DND-41 (cell line): ENCODE measurements at regions not wholly inside any gene's neighbourhood (a gene's known extent, or its start where the extent isn't known, plus 50 kb on each side); places are given as distances from the start of the nearest gene placed in this dataset.

Experiments used
- ATAC-seq: fragments of 200-7000 bp; cut with Tn5 transposase; 3 replicates; pipeline ENCODE4 v1.9.1; 2021; ENCODE audit warnings: low read depth; ENCODE audit not compliant: insufficient read depth
- DNase-seq: peaks from one replicate; pipeline ENCODE4 v3.0.0-alpha.2; 2020
- H2AFZ ChIP-seq: 2 replicates; pipeline ENCODE4 v1.6.0; 2012; ENCODE audit warnings: low read depth, low read length
- H3K27ac ChIP-seq: 2 replicates; pipeline ENCODE4 v1.5.1; 2012; ENCODE audit warnings: low read length, inconsistent platforms
- H3K27me3 ChIP-seq: fragments of 200-600 bp; sonication (generic); 2 replicates; pipeline ENCODE4 v1.6.0; 2012; ENCODE audit warnings: low read length, mild to moderate bottlenecking, inconsistent platforms; ENCODE audit not compliant: insufficient read depth, poor library complexity
- H3K36me3 ChIP-seq: 2 replicates; pipeline ENCODE4 v1.5.1; 2012; ENCODE audit warnings: low read length, inconsistent platforms; ENCODE audit not compliant: insufficient read depth
- H3K4me1 ChIP-seq: 2 replicates; pipeline ENCODE4 v1.5.1; 2012; ENCODE audit warnings: mild to moderate bottlenecking, low read length; ENCODE audit not compliant: insufficient read depth
- H3K4me2 ChIP-seq: 2 replicates; pipeline ENCODE4 v1.6.0; 2012; ENCODE audit warnings: mild to moderate bottlenecking, moderate library complexity, low read length, inconsistent platforms; ENCODE audit not compliant: insufficient read depth
- H3K4me3 ChIP-seq, 2 experiments: fragments of 200-600 bp in 1 of 2; shearing (Covaris generic) in 1 of 2; 2 replicates each; pipeline ENCODE4 v1.5.1; 2012 to 2016; ENCODE audit warnings: inconsistent platforms in 2 of 2, low read length in 2 of 2, mild to moderate bottlenecking in 2 of 2, low read depth in 1 of 2, moderate library complexity in 1 of 2
- H3K79me2 ChIP-seq: 2 replicates; pipeline ENCODE4 v1.6.0; 2012; ENCODE audit warnings: low read length, inconsistent platforms; ENCODE audit not compliant: insufficient read depth
- H3K9ac ChIP-seq: 2 replicates; pipeline ENCODE4 v1.6.0; 2012; ENCODE audit warnings: low read depth, mild to moderate bottlenecking, inconsistent platforms, low read length, moderate library complexity
- H3K9me3 ChIP-seq: 2 replicates; pipeline ENCODE4 v1.5.1; 2012; ENCODE audit warnings: low read length, moderate library complexity, mild to moderate bottlenecking, inconsistent platforms; ENCODE audit not compliant: insufficient read depth, severe bottlenecking
- H4K20me1 ChIP-seq: 2 replicates; pipeline ENCODE4 v1.6.0; 2012; ENCODE audit warnings: low read length; ENCODE audit not compliant: insufficient read depth
- EZH2 ChIP-seq: IDR thresholded peaks from 3 replicates; pipeline ENCODE4 v1.6.1; 2012; ENCODE audit warnings: borderline replicate concordance, low read depth, mild to moderate bottlenecking, moderate library complexity, low read length, inconsistent platforms; ENCODE audit not compliant: severe bottlenecking
- TF ChIP-seq, protein P1 (sequence below): IDR thresholded peaks from 2 replicates; pipeline ENCODE4 v1.5.1; 2012; ENCODE audit warnings: borderline replicate concordance, low read length, moderate library complexity, mild to moderate bottlenecking; ENCODE audit not compliant: poor library complexity, severe bottlenecking; ENCODE audit errors: extremely low read depth

DNA sequence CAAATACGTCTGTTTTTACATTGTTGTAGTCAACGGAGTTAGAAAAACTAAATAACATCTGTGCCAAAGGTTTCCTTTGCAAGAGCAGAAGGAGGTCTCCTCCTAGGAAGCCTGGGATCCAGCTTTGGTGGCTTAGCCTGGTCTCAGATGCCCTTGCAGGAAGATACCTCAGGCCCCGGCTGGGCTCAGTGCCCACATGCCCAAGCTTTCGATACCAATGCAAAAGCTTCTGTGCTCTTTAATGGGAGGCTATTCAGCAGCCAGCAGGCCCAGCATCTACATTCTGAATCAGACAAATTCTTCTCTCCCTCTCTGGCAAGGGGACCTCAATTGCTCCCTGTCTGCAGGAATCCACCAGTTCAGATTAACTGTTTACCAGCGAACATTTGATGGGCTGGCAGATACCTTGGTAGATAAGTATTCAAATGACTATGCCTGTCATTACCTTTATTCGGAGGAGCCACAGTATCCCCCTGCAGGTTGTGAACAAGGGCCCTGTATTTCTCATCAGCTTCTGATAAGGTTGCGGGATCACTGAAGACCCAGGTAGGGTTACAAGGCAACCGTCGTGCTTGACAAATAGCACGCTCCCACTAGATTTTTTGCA lies 180.1 kb upstream of the KBTBD8 start:
- Histone ChIP-seq H2AFZ (no peak overlapping the region), H3K4me2 (no peak overlapping the region), H4K20me1 (no peaks in the 10 kb centered on the region), H3K36me3 (no peaks in the 10 kb centered on the region), H3K9me3 (no peaks in the 10 kb centered on the region), H3K79me2 (no peaks in the 10 kb centered on the region), H3K9ac (no peak overlapping the region), H3K4me1 (no peaks in the 10 kb centered on the region), H3K27ac (no peak overlapping the region), H3K27me3 (no peaks in the 10 kb centered on the region), H3K4me3 (no peak overlapping the region)
- ATAC-seq (no peak), DNase-seq (no peak)
- TF ChIP-seq EZH2 = no peak
- TF ChIP-seq, protein P1, sequence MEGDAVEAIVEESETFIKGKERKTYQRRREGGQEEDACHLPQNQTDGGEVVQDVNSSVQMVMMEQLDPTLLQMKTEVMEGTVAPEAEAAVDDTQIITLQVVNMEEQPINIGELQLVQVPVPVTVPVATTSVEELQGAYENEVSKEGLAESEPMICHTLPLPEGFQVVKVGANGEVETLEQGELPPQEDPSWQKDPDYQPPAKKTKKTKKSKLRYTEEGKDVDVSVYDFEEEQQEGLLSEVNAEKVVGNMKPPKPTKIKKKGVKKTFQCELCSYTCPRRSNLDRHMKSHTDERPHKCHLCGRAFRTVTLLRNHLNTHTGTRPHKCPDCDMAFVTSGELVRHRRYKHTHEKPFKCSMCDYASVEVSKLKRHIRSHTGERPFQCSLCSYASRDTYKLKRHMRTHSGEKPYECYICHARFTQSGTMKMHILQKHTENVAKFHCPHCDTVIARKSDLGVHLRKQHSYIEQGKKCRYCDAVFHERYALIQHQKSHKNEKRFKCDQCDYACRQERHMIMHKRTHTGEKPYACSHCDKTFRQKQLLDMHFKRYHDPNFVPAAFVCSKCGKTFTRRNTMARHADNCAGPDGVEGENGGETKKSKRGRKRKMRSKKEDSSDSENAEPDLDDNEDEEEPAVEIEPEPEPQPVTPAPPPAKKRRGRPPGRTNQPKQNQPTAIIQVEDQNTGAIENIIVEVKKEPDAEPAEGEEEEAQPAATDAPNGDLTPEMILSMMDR = no peak

DNA sequence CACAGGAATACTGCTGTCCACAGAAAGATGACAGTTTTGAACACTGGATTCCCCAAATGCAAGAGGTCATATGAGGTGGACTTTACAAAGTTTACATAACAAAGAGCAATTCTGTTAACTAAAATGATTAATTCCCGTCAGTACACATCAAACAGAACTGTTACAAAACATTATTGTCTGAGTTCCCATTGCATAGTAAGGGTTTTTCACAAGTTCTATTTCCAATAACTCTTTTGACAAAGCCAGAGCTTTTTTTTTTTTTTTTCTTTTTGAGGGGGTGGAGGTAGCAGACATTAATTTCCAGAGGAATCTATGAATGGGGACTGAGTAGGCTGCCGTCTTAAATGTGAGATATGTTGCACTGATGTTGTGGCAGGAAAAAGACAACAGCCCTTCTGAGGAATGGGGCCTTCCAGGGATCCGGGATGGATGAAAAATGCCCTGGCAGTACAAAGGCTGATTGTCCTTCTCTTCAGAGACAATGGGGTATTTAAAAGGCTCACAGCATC lies 178.1 kb upstream of the KBTBD8 start:
- Histone ChIP-seq H3K4me3 (no peak overlapping the region), H4K20me1 (no peaks in the 10 kb centered on the region), H3K9me3 (no peaks in the 10 kb centered on the region), H3K27ac (no peak overlapping the region), H3K27me3 (no peaks in the 10 kb centered on the region), H3K4me1 (no peaks in the 10 kb centered on the region), H3K9ac (no peak overlapping the region), H3K36me3 (no peaks in the 10 kb centered on the region), H2AFZ (no peak overlapping the region), H3K79me2 (no peaks in the 10 kb centered on the region), H3K4me2 (no peak overlapping the region)
- TF ChIP-seq EZH2 = no peak
- TF ChIP-seq, protein P1 = no peak
- ATAC-seq (no peak), DNase-seq (no peak)

DNA sequence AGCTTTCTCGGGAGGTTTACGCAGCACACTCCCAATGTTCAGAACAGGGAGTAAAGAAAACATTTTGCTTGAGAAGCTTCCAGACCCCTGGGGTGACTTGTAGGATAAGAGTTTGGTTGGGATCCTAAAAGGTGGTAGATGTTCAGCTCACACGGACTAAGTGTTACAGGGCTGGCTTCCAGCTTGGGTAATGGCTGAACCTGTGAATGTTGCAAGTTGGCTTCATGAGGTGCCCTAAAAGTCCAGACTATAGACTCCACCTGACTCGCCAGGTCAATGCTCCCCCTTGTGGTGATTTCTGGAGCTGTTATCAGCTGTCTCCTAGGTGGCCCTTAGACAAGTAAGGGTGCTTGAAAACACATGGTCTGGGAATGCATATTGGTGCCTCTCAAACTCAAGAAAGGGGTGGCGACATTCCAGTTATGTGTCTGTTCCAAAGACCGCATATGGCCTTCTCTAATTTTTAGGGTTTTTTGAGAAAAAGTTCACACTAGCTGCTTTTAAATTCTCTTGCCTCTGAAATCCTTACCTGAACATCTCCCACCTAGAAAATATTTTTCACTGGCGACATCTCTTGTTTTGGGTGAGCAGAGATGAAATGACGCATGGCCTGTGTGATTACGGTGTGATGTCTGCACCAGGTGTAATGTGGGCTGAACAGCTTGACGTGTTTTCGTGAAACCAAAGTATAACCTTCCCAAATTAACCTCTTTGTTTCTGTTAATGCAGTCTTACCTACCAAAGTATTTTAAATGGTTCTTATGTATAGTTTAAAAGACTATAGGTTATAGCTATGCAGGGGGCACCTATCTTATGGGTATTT lies 175.7 kb upstream of the KBTBD8 start:
- Histone ChIP-seq H3K27ac (no peak overlapping the region), H3K27me3 (no peaks in the 10 kb centered on the region), H3K36me3 (no peaks in the 10 kb centered on the region), H3K4me2 (no peak overlapping the region), H3K4me1 (no peaks in the 10 kb centered on the region), H3K79me2 (no peaks in the 10 kb centered on the region), H3K9ac (no peak overlapping the region), H3K9me3 (no peaks in the 10 kb centered on the region), H2AFZ (no peak overlapping the region), H4K20me1 (no peaks in the 10 kb centered on the region), H3K4me3 (no peak overlapping the region)
- peak; percentile 86 for ATAC-seq
- TF ChIP-seq, protein P1 = peak; percentile 85
- TF ChIP-seq EZH2 = no peak
- DNase-seq = peak; percentile 64
